AG08395 (cell line): ENCODE measurements at regions not wholly inside any gene's neighbourhood (a gene's known extent, or its start where the extent isn't known, plus 50 kb on each side); places are given as distances from the start of the nearest gene placed in this dataset.
"Not testable (repeated sequence)": the region's sequence is repeated elsewhere in the genome, so short reads cannot be mapped to it uniquely, and the experiment has no call there.

Experiments
- DNase-seq: peaks from one replicate; pipeline ENCODE4 v3.0.0; 2012; ENCODE audit warnings: mixed read lengths, low spot score

- no peak for DNase-seq
Measured at GRCh38 chr4:111037591-111038360, 414.9 kb upstream of the PITX2 start.

GRCh38 chr4:111040904-111041303 is 418.0 kb upstream of the PITX2 start:
- DNase-seq = no peak

- DNase-seq = no peak
Measured at GRCh38 chr4:111043286-111043685, 420.4 kb upstream of the PITX2 start.

- no peak for DNase-seq
Measured at GRCh38 chr4:111045992-111046391, 423.1 kb upstream of the PITX2 start.

GRCh38 chr4:111046811-111047210 is 423.9 kb upstream of the PITX2 start:
- DNase-seq = no peak

- DNase-seq = no peak
Measured at GRCh38 chr4:111048316-111048715, 425.4 kb upstream of the PITX2 start.

GRCh38 chr4:111064342-111064993 is 441.6 kb upstream of the PITX2 start:
- peak; percentile 91 for DNase-seq

- no peak for DNase-seq
Measured at GRCh38 chr4:111066001-111066400, 443.1 kb upstream of the PITX2 start.

- no peak for DNase-seq
Measured at GRCh38 chr4:111066447-111066846, 443.6 kb upstream of the PITX2 start.

GRCh38 chr4:111066887-111067286 is 444.0 kb upstream of the PITX2 start:
- peak; percentile 67 for DNase-seq

- no peak for DNase-seq
Measured at GRCh38 chr4:111068883-111069282, 446.0 kb upstream of the PITX2 start.

GRCh38 chr4:111070390-111070789 is 447.5 kb upstream of the PITX2 start:
- peak; percentile 24 for DNase-seq

GRCh38 chr4:111074523-111075114 is 451.7 kb upstream of the PITX2 start:
- DNase-seq = no peak

GRCh38 chr4:111076299-111076698 is 453.4 kb upstream of the PITX2 start:
- not testable (repeated sequence) for DNase-seq

- no peak for DNase-seq
Measured at GRCh38 chr4:111108153-111108552, 485.3 kb upstream of the PITX2 start.

GRCh38 chr4:111113591-111113990 is 490.7 kb upstream of the PITX2 start:
- no peak for DNase-seq

- no peak for DNase-seq
Measured at GRCh38 chr4:111115881-111116280, 493.0 kb upstream of the PITX2 start.

GRCh38 chr4:111120191-111120590 is 497.3 kb upstream of the PITX2 start:
- DNase-seq = no peak

- DNase-seq = no peak
Measured at GRCh38 chr4:111126340-111126739, 503.5 kb upstream of the PITX2 start.

GRCh38 chr4:111127841-111128240 is 505.0 kb upstream of the PITX2 start:
- no peak for DNase-seq

GRCh38 chr4:111128327-111128726 is 505.4 kb upstream of the PITX2 start:
- DNase-seq = no peak

- DNase-seq = no peak
Measured at GRCh38 chr4:111136438-111136837, 513.6 kb upstream of the PITX2 start.

- DNase-seq = no peak
Measured at GRCh38 chr4:111136967-111137366, 514.1 kb upstream of the PITX2 start.
